ENCODE measurements at regions not wholly inside any gene's neighbourhood (a gene's known extent, or its start where the extent isn't known, plus 50 kb on each side); places are given as distances from the start of the nearest gene placed in this dataset.

DNA sequence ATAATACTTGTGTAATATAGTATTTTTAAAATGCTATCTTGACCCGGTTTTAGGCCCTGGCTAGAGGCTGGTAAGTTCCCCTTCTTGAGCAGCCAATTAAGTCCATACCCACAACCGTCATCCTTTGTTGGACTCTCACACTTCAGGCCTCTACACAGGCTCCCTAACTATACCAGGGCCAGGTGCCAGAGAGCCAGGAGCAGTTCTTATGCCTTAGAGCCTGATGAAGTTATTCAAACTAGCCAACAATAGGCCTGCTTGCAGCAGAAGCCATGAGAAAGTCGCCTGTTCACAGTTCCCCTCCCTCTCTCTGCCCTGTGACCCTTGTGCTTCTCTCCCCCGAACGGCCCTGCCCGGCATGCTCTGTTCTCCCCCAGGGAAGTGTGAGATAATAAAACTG is 454.2 kb upstream of the KLHL29 start:
- TF ChIP-seq, protein P1, sequence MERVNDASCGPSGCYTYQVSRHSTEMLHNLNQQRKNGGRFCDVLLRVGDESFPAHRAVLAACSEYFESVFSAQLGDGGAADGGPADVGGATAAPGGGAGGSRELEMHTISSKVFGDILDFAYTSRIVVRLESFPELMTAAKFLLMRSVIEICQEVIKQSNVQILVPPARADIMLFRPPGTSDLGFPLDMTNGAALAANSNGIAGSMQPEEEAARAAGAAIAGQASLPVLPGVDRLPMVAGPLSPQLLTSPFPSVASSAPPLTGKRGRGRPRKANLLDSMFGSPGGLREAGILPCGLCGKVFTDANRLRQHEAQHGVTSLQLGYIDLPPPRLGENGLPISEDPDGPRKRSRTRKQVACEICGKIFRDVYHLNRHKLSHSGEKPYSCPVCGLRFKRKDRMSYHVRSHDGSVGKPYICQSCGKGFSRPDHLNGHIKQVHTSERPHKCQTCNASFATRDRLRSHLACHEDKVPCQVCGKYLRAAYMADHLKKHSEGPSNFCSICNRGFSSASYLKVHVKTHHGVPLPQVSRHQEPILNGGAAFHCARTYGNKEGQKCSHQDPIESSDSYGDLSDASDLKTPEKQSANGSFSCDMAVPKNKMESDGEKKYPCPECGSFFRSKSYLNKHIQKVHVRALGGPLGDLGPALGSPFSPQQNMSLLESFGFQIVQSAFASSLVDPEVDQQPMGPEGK (tag by site-specific recombination; IDR thresholded peaks at IDR 0.05), result no peak
- TF ChIP-seq, protein P2, sequence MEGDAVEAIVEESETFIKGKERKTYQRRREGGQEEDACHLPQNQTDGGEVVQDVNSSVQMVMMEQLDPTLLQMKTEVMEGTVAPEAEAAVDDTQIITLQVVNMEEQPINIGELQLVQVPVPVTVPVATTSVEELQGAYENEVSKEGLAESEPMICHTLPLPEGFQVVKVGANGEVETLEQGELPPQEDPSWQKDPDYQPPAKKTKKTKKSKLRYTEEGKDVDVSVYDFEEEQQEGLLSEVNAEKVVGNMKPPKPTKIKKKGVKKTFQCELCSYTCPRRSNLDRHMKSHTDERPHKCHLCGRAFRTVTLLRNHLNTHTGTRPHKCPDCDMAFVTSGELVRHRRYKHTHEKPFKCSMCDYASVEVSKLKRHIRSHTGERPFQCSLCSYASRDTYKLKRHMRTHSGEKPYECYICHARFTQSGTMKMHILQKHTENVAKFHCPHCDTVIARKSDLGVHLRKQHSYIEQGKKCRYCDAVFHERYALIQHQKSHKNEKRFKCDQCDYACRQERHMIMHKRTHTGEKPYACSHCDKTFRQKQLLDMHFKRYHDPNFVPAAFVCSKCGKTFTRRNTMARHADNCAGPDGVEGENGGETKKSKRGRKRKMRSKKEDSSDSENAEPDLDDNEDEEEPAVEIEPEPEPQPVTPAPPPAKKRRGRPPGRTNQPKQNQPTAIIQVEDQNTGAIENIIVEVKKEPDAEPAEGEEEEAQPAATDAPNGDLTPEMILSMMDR (tag by site-specific recombination; IDR thresholded peaks at IDR 0.05), result no peak
- TF ChIP-seq SETDB1 (IDR thresholded peaks at IDR 0.05; ENCODE audit: insufficient read length, low read length), result no peak
- TF ChIP-seq YY1 (tag by site-specific recombination; IDR thresholded peaks at IDR 0.05), result no peak
- TF ChIP-seq, protein P3, sequence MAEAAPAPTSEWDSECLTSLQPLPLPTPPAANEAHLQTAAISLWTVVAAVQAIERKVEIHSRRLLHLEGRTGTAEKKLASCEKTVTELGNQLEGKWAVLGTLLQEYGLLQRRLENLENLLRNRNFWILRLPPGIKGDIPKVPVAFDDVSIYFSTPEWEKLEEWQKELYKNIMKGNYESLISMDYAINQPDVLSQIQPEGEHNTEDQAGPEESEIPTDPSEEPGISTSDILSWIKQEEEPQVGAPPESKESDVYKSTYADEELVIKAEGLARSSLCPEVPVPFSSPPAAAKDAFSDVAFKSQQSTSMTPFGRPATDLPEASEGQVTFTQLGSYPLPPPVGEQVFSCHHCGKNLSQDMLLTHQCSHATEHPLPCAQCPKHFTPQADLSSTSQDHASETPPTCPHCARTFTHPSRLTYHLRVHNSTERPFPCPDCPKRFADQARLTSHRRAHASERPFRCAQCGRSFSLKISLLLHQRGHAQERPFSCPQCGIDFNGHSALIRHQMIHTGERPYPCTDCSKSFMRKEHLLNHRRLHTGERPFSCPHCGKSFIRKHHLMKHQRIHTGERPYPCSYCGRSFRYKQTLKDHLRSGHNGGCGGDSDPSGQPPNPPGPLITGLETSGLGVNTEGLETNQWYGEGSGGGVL (tag by site-specific recombination; IDR thresholded peaks at IDR 0.05), result no peak
- no peak for TF ChIP-seq ZNF121 (tag by site-specific recombination; IDR thresholded peaks at IDR 0.05)
- TF ChIP-seq, protein P4, sequence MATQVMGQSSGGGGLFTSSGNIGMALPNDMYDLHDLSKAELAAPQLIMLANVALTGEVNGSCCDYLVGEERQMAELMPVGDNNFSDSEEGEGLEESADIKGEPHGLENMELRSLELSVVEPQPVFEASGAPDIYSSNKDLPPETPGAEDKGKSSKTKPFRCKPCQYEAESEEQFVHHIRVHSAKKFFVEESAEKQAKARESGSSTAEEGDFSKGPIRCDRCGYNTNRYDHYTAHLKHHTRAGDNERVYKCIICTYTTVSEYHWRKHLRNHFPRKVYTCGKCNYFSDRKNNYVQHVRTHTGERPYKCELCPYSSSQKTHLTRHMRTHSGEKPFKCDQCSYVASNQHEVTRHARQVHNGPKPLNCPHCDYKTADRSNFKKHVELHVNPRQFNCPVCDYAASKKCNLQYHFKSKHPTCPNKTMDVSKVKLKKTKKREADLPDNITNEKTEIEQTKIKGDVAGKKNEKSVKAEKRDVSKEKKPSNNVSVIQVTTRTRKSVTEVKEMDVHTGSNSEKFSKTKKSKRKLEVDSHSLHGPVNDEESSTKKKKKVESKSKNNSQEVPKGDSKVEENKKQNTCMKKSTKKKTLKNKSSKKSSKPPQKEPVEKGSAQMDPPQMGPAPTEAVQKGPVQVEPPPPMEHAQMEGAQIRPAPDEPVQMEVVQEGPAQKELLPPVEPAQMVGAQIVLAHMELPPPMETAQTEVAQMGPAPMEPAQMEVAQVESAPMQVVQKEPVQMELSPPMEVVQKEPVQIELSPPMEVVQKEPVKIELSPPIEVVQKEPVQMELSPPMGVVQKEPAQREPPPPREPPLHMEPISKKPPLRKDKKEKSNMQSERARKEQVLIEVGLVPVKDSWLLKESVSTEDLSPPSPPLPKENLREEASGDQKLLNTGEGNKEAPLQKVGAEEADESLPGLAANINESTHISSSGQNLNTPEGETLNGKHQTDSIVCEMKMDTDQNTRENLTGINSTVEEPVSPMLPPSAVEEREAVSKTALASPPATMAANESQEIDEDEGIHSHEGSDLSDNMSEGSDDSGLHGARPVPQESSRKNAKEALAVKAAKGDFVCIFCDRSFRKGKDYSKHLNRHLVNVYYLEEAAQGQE (tag by site-specific recombination; IDR thresholded peaks at IDR 0.05), result no peak
- TF ChIP-seq, protein P5, sequence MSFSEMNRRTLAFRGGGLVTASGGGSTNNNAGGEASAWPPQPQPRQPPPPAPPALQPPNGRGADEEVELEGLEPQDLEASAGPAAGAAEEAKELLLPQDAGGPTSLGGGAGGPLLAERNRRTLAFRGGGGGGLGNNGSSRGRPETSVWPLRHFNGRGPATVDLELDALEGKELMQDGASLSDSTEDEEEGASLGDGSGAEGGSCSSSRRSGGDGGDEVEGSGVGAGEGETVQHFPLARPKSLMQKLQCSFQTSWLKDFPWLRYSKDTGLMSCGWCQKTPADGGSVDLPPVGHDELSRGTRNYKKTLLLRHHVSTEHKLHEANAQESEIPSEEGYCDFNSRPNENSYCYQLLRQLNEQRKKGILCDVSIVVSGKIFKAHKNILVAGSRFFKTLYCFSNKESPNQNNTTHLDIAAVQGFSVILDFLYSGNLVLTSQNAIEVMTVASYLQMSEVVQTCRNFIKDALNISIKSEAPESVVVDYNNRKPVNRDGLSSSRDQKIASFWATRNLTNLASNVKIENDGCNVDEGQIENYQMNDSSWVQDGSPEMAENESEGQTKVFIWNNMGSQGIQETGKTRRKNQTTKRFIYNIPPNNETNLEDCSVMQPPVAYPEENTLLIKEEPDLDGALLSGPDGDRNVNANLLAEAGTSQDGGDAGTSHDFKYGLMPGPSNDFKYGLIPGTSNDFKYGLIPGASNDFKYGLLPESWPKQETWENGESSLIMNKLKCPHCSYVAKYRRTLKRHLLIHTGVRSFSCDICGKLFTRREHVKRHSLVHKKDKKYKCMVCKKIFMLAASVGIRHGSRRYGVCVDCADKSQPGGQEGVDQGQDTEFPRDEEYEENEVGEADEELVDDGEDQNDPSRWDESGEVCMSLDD (tag by site-specific recombination; IDR thresholded peaks at IDR 0.05), result no peak
- no peak for TF ChIP-seq GFI1B (tag by site-specific recombination; IDR thresholded peaks at IDR 0.05)

Measured in HEK293 (cell line).